ENCODE measurements at regions not wholly inside any gene's neighbourhood (a gene's known extent, or its start where the extent isn't known, plus 50 kb on each side); places are given as distances from the start of the nearest gene placed in this dataset.

DNA sequence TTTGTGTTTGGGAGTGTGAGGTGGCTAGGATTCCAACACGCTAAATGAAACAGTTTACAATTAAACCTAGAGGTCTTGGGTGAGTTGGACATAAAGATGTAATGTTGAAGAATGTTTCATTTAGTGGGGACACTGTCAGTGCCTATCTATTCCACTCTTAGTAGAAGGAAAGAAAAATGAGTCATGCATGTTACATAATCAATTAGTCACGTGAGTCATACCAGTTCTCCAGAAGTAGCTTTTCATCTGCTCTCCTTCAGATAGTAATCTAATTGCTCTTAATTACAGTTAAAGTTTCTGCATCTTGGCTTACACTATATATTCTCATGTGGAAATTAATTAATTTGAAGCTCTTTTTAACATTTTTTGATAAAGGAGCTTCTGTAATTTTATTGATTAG is 115.7 kb upstream of the P2RY1 start:
- peak; percentile 22 for DNase-seq (ENCODE audit: low spot score)

DNA sequence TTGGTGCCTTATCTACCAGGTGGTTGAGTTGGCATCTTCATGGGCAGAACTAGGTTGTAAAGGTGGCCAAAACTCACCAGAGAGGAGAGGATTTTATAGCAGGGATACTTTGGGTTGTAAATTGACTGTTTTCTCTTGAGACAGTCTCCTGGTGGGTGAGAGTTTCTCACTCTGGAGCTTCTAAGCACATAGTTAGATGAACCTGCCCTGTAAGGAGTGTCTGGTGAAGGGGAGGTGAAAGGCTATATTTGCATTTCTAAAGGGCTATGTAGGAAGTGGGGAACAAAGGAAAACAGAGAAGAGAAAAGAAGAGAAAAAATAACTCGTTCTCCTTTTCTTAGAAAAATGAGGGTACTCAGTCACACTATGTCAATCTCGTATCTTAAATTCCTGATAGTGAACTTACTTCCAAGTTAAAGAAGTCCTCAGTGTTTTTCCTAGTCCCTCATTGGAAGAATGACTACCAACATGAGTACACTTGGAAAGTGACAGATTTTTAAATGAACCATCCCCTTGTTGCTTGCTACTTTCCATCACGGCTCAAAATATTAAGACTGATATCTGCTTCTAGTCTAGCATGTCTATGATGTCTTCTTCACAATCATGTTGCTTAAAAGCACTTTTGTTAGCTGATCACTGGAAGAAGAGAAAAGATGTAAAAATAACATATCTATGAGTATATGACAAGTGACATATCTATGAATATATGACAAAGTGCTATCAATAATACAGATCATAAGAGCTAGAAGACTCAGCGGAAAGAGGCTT is 113.8 kb upstream of the P2RY1 start:
- no peak for DNase-seq (ENCODE audit: low spot score)

DNA sequence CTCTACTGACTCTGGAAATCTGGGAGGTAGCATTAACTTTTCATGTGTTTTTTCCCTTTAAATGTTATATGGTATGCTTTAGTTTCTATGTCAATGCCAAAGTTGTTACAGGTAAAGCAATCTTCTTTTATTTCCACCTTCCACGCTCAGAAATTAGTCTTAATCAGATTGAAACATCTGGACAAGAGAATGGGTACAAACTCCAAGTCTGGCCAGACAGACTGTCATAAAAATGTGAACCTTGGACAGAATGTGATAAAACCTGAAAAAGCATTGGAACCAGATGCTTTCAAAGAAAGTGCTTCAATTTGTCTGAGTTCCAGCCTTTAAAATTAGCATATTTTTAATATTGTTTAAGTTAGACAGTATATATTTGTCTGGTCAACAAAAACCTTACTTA is 110.7 kb upstream of the P2RY1 start:
- DNase-seq (ENCODE audit: low spot score): no peak

DNA sequence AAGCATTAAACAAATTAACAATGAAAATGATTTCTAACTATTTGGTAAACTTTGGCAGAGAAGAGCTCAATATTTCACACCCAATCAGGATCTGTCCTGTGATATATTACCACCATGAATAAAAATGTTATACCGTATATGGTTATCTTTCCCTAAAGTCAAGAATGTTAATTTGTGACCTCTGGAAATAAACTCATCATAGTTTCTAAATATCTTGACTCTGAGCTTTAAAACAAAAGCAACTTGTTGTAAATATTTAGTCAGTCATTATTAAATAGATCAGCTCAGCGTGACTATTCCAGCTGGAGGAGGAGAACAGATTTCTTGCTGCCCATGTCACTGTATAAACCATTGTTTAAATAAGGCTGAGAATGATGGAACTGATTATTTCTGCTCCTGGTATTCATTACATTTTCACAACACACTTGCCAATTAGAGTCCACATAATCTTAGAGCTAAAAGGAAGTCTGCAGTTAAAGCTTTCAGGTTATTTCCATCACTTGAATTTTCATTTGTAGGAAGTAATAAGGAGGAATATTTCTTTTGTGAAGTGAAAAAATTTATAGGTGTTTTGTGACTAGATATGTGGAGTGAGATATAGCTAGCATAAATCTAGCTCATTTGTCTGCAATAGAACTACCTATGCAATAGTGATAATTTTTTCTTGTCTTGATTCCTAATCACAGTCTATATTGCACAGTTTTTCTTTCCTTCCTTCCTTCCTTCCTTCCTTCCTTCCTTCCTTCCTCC is 106.5 kb upstream of the P2RY1 start:
- no peak for DNase-seq (ENCODE audit: low spot score)

DNA sequence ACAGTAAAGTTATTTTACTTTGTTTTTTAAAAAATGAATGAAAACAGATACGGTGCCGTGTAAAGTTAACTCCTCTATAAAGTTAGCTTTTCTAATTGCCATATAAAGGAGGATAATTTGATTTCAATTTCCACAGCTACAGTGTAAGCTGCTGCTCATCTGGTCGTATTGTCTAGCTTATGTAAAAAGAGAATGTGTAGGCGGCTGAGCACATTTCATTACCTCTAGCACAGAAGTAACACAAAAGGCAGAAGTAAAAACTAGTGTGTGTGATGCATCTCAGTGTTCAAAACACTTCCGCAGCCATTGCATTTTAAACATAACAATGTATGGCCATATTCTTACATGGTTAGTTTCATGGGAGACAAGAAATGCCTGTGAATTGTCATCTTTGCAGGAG is 105.0 kb upstream of the P2RY1 start:
- DNase-seq (ENCODE audit: low spot score): no peak

DNA sequence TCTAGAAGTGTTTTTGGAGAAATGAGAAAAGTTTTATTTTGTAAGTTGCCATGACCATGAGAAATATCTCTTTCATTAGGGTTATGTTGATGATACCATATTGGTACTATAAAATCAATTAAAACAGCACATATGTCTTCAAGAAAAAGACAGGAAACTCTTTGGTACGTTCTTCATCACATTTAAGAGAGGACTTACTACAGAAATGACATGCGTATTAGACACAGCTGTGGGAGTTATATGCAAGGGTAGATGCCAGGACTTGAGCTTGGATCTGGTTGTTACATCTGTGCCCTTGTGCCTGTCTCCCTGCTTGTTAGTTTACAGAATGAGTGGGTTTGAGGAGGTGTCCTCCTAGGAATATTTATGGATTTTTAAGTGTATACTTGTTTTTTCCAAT is 103.4 kb upstream of the P2RY1 start:
- no peak for DNase-seq (ENCODE audit: low spot score)

DNA sequence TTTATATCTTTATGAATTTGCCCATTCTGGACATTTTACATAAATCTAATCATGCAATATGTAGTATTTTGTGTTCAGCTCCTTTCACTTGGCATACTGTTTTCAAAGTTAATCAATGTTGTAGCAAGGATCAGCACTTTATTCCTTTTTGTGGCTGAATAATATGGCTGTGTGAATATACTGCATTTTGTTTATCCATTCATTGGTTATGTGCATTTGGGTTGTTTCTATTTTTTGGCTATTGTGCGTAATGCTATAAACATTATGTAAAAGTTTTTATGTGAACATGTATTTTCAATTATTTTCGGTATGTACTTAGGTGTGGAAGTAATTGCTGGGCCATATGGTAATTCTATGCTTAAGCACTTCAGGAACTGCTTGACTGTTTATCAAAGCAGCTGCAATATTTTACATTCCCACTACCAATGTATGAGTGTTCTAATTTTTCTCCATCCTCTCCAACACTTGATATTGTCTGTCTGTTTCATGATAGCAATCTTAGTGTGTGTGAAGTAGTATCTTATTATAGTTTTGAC is 101.3 kb upstream of the P2RY1 start:
- no peak for DNase-seq (ENCODE audit: low spot score)

DNA sequence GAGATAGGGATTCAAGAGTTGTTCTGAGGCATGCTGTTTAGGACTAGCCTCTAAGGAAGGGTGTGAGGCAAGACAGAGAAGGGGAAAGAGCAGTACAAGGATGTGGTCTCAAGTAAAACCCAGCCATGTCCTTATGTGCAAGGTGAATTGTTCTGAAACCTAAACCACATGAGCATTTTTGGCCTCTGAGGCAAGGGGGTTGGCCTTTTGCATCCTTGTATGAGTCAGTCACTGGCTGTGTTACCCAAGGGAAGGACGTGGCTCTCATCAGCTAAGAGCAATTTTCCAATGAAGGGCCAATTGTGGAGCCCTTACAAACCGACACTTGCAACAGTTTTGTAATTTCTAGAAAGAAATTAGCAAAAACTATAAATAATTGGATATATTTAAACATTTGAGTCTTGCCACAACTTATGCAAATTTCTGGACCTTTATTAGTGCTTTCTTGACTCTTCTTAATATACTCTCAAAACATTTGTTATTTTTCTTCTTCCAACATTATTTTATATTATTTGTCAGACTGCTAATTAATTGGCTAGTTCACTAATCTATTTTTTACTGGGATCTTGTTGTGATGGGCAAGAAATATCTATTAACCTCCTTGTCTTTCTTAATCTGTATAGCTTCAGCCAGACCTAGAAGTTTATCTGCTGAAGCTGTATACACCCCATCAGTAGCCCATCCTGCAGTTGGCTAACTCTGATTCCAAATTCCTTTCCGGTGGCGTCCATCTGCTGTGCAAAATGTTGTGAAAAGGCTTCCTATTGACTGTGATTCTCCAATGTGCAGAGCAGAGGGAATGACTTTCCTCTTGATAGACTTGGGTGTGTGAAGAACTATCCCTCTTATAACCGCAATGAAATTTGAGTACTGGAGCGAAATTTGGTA is 97.7 kb upstream of the P2RY1 start:
- no peak for DNase-seq (ENCODE audit: low spot score)

DNA sequence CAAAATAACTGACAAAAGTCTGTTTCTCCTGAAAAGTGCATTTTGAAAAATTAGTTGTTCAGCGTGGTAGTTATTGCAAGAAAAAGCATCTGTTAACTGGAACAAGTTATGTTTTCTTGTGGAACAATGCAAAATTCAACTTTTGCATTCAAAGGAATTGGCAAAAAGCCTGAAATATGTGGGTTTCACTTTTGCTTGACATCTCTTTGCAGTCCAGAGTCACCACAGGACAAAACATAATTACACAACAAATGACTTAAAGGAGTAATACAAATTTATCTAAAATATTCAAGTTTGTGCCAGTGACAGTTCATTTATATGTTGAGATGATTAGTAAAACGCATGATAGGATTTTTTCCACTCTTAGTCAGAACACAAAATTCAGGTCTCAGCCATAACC is 96.3 kb upstream of the P2RY1 start:
- no peak for DNase-seq (ENCODE audit: low spot score)

DNA sequence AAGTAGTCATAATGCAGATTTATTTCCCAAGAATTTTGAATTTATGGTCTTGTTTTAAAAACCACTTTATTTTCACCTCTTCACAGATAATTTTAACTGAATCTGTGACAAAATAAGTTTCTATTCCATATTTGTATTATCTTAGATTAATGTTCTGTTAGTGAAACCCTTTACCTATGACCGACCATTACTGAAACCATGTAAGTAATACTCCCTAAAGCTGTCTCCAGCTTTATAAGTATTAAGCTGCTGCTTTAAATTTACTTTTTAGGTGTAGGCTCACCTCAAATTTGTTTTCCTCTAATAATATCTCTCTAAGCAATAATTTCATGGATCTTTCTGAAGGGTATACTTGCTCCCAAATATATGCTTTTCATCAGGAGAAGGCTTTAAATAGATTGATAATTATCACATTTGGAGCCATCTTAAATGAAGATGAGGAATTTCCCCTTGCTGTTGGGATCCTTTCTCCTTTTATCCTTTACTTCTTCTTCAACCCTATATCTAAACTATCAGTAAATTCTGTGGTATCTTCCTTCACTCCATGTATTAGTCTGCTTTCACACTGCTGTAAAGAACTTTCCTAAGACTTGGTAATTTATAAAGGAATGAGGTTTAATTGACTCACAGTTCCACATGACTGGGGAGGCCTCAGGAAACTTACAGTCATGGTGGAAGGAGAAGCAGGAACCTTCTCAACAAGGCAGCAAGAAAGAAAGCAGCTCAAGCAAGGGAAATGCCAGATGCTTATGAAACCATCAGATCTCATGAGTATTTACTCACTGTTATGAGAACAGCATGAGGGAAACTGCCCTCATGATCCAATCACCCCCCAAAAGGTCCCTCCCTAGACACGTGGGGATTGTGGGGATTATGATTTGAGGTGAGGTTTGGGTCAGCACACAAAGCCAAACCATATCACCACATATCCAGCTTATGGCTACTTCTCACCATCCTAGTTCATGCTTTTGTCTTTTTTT is 92.3 kb upstream of the P2RY1 start:
- no peak for DNase-seq (ENCODE audit: low spot score)

DNA sequence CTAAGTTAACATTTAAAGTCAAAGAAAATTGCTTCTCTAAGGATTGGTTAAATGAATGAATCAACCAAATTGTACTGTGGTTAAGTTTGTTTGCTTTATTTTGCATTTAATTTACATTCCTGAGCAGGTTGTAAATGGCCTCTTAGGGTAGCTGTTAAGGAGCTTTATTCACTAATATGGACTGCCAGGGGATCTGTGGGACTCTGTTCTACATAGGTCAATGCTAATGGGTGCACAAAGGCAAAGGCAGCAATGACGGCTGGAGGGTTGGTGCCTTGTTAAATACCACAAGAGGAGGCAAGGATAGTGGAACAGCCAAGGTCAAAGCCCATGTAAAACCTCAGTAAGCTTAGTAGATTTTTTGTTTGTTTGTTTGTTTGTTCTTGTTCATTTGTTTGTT is 89.3 kb upstream of the P2RY1 start:
- DNase-seq (ENCODE audit: low spot score): no peak

DNA sequence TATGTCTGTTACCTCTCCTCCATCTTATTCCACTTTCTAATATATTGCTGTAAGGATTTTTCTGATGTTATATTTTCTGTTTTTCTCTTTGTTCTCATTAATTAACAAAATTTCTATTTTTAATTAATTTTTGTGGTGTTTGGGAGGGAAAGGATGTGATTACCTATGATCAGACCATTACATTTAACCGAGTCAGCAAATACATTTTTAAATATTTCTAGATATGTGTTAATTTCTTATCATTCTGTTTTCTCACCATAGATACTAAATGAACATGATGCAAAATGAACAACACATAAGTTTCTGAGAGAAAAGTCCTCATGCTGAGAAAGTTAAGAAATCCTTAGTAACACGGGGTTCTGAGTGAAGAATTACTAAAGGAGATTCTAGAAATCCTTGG is 80.6 kb upstream of the P2RY1 start:
- no peak for DNase-seq (ENCODE audit: low spot score)

DNA sequence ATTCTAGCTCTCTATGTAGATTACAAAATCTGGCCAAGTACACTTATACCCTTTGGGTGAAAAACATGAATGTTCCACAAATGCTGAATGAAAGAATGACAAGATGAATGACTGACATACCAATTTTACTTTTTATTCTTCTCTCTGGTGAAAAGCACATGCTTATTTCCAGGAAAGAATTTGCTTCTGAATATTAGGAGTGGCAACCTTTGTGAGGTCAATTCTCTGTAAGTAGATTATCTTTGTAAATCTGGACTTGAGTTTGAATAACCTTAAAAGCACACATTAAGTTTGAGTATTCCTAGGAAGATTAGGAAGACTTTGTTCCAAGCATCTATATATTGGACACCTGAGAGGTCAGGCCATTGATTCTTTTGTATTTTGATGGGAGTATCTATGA is 78.1 kb upstream of the P2RY1 start:
- no peak for DNase-seq (ENCODE audit: low spot score)

DNA sequence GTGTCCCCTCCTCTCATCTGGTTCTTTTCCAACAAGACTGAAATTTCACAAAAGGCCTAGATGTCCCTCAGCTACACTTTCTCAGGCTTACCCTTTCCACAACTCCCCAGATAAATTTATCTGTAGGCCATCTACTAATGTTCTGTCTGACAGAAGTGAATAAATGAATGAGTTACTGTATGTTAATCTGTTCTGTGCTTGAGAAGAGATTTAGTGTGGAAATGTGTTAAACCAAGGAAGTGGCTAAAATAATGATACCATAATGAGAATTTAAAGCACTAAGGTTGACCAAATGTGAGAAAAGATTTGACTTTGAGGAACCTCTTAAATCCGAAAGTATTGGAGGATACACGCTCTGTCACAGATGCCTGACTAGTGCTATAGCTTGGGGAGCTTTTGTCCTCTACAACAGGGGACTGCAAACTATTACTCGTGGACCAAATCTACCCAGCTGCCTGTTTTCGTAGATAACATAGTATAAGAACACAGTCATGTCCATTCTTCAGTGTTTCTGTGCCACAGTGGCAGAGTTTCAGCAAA is 74.8 kb upstream of the P2RY1 start:
- DNase-seq (ENCODE audit: low spot score): no peak

DNA sequence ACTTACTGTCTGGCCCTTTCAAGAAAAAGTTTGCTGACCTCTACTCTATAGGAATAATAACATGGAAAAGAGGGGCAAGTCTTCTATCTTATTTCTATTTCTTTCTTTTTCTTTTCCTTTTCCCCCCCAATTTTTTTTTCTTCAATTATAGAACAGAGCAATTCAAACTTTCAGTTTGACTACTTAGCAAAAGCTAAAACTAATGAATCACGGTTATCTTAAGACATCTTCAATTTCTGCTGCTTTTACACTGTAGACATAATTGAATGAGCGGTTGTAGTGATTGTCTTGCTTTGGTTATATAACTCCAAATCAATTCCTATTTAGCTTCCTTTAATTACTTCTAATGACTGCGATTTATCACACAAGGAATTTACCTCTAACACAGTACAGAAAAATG is 74.3 kb upstream of the P2RY1 start:
- no peak for DNase-seq (ENCODE audit: low spot score)

DNA sequence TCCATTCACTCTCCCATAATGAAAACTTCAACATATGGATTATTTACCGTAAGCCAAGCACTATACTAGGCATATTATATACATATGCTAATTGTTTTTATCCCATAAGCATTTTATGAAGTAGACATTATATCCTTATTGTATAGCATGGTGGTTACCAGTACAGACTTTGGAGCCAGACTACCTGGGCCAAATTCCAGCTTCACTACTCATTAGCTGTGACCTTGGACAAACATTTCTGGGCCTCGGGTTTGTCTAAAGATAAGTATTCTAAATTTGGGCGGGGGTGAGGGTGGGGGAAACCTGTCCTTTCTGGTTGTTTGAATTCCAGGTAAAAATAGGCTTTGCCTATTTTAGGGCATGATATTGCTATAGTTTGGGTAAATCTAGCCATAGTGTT is 66.5 kb upstream of the P2RY1 start:
- no peak for DNase-seq (ENCODE audit: low spot score)

DNA sequence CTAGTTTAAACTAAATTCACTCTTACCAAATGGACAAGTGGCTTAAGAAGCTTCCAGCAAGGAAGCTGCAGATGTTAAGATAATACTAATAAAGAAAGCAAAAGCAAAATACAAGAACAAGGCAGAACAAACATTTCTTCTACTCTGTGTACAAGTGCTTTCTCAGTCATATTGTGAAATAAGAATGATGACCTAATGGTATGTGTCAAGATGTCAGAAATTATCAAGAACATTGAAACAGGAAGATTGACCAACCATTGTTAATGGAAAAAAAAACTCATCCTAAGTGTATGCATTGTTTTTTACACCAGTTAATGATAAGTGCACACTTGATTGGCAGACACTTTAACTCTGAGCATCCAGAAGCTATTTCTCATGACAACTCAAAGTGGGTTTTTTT is 65.4 kb upstream of the P2RY1 start:
- no peak for DNase-seq (ENCODE audit: low spot score)

DNA sequence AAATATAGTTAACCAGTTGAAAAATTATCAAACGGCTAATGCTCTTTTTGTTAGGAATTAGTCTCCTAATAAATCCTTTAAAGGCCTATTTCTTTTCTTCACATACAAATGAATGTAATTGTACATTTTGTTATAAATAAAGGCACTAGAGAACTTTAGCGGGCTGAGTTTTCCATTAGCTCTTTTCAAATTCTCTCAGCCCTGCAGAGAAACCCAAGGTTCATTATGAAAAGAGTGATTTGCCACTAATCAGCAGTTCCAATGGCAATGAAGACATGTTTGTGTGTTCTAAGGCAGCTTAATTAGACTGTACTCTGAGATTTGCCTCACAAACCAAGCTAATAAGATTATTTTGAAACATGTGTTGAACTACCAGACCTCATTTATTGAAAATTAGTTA is 64.6 kb upstream of the P2RY1 start:
- DNase-seq (ENCODE audit: low spot score): no peak

DNA sequence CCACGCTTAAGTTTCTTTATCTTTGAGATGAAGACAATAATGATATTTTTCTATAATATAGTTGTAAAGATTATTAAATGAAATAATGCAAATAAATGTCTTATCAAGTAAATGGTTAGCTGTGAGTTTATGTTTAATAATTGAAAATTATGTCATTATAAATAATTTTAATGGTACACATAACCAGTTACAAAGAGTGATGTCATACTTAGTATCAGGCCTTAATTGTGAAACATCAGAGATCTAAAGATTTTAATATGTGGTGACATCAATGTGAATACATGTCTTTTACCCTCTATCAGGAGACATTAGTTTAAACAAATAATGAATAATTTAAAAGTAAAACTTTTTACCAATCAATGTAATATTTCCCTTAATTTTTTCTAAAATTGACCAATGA is 63.8 kb upstream of the P2RY1 start:
- no peak for DNase-seq (ENCODE audit: low spot score)

DNA sequence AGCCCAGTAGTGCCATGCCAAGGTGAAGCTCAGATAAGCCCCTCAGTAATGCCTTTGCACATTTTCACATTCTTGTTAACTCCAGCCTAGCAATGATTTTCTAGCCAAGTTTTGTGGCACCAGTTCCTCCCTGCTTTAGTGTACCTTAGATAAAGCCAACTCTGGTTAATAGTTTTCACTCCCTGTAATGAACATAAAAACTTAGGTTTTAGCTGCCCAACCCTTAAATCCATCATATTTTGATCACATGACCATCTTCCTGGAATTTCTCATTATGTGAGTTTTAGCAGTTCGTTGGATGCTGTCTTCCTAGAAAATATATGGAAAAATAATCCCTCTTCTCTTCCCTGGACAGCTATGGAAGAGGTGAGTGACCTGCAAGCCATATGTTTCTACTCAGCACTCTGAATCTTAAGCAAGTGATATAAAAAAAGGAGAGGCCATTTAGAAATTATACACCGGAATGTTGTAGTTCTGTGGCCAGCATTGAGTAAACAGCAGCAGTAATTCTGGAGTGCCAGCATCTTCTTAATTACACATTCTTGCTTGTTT is 62.2 kb upstream of the P2RY1 start:
- DNase-seq (ENCODE audit: low spot score): no peak

DNA sequence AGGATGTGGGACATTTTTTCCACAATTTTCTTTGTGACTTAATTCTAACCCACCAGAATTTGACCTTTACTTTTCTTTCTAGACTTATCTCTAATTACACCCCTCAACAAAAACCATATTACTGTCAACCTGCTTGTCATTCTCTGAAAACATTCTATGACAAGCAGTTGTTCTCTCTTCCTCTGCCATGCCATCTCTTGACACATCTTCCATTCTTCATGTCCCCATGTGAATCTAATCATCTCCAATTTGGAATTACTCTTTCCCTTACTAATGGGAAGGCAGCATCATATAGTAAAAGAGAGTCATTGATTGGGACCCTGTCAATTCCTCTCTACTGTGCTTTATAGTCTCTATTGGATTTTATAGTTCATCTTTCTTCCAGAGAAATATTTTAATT is 61.3 kb upstream of the P2RY1 start:
- no peak for DNase-seq (ENCODE audit: low spot score)

All from hematopoietic multipotent progenitor cell treated with erythropoietin and hydrocortisone succinate and interleukin-3 and kit ligand, for 17 days (in vitro differentiated cells).